B cell (primary cell): ENCODE measurements at regions not wholly inside any gene's neighbourhood (a gene's known extent, or its start where the extent isn't known, plus 50 kb on each side); places are given as distances from the start of the nearest gene placed in this dataset.

ENCODE experiments used
- ATAC-seq: fragments of 200-7000 bp; cut with Tn5 transposase; one replicate; pipeline ENCODE4 v1.10.0; 2021; ENCODE audit warnings: low read depth, mild to moderate bottlenecking, moderate number of reproducible peaks, moderate library complexity
- CTCF ChIA-PET: fragments of 350-600 bp; sonication (Branson Sonifier 250); formaldehyde crosslinking; loops from one replicate; lab custom pipeline; 2021; ENCODE audit warnings: antibody characterized with exemption, inconsistent platforms; lab: Charles Lee
- POLR2A ChIA-PET: fragments of 350-600 bp; sonication (Branson Sonifier 250); formaldehyde crosslinking; loops from one replicate; lab custom pipeline; 2021; ENCODE audit warnings: antibody characterized with exemption; lab: Charles Lee
- DNase-seq: peaks from one replicate; pipeline ENCODE4 v3.0.0; 2013
- H2AFZ ChIP-seq: 2 replicates; pipeline ENCODE4 v1.6.1; 2012; ENCODE audit warnings: mild to moderate bottlenecking, low read depth, low read length; ENCODE audit not compliant: insufficient read depth, poor library complexity, severe bottlenecking
- H3K27ac ChIP-seq, 2 donors: 1 replicate in 1 of 2; 2 replicates in 1 of 2; pipeline ENCODE4 v1.5.1; 2012 to 2013; ENCODE audit warnings: low read length in 2 of 2, mild to moderate bottlenecking in 2 of 2, moderate library complexity in 1 of 2
- H3K27me3 ChIP-seq, 4 experiments: fragments of 200-600 bp in 1 of 4; sonication (generic) in 1 of 4; replicated peaks in 1 of 4; 1 replicate in 2 of 4; 2 replicates in 2 of 4; pipeline versions ENCODE4 v1.6.1 to v1.7.0; 2013 to 2016; ENCODE audit warnings: low read length in 3 of 4, mild to moderate bottlenecking in 2 of 4, mixed read lengths in 1 of 4, moderate library complexity in 1 of 4; ENCODE audit not compliant: insufficient read depth in 4 of 4, control insufficient read depth in 3 of 4; ENCODE audit errors: control extremely low read depth in 1 of 4
- H3K36me3 ChIP-seq, 2 experiments: replicated peaks in 1 of 2; 1 replicate in 1 of 2; 2 replicates in 1 of 2; pipeline versions ENCODE4 v1.6.1 to v1.7.1; 2013; ENCODE audit warnings: low read length in 1 of 2; ENCODE audit not compliant: insufficient read depth in 2 of 2, control insufficient read depth in 1 of 2; ENCODE audit errors: control extremely low read depth in 1 of 2, extremely low read depth in 1 of 2
- H3K4me1 ChIP-seq, 2 donors: fragments of 200-600 bp in 1 of 2; sonication (generic) in 1 of 2; 1 replicate in 1 of 2; 2 replicates in 1 of 2; pipeline versions ENCODE4 v1.5.1 to v1.6.1; 2013 to 2017; ENCODE audit warnings: low read length in 2 of 2; ENCODE audit not compliant: control insufficient read depth in 2 of 2, insufficient read depth in 2 of 2
- H3K4me2 ChIP-seq: replicated peaks from 2 replicates; pipeline ENCODE3; 2012; ENCODE audit warnings: mild to moderate bottlenecking, low read depth, low read length; ENCODE audit not compliant: poor library complexity, severe bottlenecking
- H3K4me3 ChIP-seq, 5 experiments: fragments of 200-600 bp in 1 of 5; sonication (generic) in 1 of 5; 1 replicate in 3 of 5; 2 replicates in 2 of 5; pipeline versions ENCODE4 v1.5.1 to v1.7.0; 2011 to 2016; ENCODE audit warnings: low read length in 4 of 5, mild to moderate bottlenecking in 4 of 5, low read depth in 2 of 5, control low read depth in 1 of 5, moderate library complexity in 1 of 5; ENCODE audit not compliant: insufficient read depth in 1 of 5; ENCODE audit errors: control extremely low read depth in 1 of 5, extremely low read depth in 1 of 5
- H3K79me2 ChIP-seq: fragments of 200-600 bp; sonication (generic); one replicate; pipeline ENCODE4 v1.6.0; 2016; ENCODE audit warnings: low read length; ENCODE audit not compliant: control insufficient read depth, insufficient read depth
- H3K9ac ChIP-seq: fragments of 200-600 bp; sonication (generic); 2 replicates; pipeline ENCODE4 v1.6.1; 2017; ENCODE audit warnings: mild to moderate bottlenecking, low read length, moderate library complexity
- H3K9me3 ChIP-seq, 3 donors: one replicate each; pipeline versions ENCODE4 v1.6.1 to v1.7.1; 2013; ENCODE audit warnings: low read length in 2 of 3; ENCODE audit not compliant: control insufficient read depth in 2 of 3, insufficient read depth in 1 of 3; ENCODE audit errors: control extremely low read depth in 1 of 3
- H4K20me1 ChIP-seq: 2 replicates; pipeline ENCODE4 v1.6.0; 2012; ENCODE audit warnings: mild to moderate bottlenecking, low read length; ENCODE audit not compliant: insufficient read depth, control insufficient read depth, poor library complexity, severe bottlenecking
- H3K27ac Mint-ChIP-seq: one replicate; pipeline ENCODE4 v1.8.0; 2021; ENCODE audit warnings: mixed read lengths
- H3K27me3 Mint-ChIP-seq: one replicate; pipeline ENCODE4 v1.8.0; 2021; ENCODE audit warnings: mixed read lengths
- H3K4me1 Mint-ChIP-seq: one replicate; pipeline ENCODE4 v1.8.0; 2021; ENCODE audit warnings: mixed read lengths
- H3K4me3 Mint-ChIP-seq: one replicate; pipeline ENCODE4 v1.8.0; 2021; ENCODE audit warnings: mixed read lengths
- H3K9me3 Mint-ChIP-seq: one replicate; pipeline ENCODE4 v1.8.0; 2022; ENCODE audit warnings: mixed read lengths; ENCODE audit not compliant: insufficient read depth
- CTCF ChIP-seq: fragments of 200-600 bp; IDR thresholded peaks from one replicate; pipeline ENCODE4 v1.8.0; 2022; ENCODE audit warnings: antibody characterized with exemption, mild to moderate bottlenecking
- EZH2 ChIP-seq: IDR thresholded peaks from 2 replicates; pipeline ENCODE4 v1.6.1; 2012; ENCODE audit warnings: borderline replicate concordance, low read depth, mild to moderate bottlenecking, moderate library complexity, low read length; ENCODE audit not compliant: insufficient read depth, poor library complexity, severe bottlenecking
- WGBS: methylation state at CpG from one replicate; pipeline ENCODE4 v1.1.5; 2013; ENCODE audit warnings: missing lambda C conversion rate; ENCODE audit not compliant: insufficient coverage; 5-methylcytosine and 5-hydroxymethylcytosine counted together
- intact Hi-C: fragments of 100-400 bp; cut with micrococcal nuclease; formaldehyde crosslinking; loops from one replicate; pipeline ENCODE4 v1.10.0; 2022

- no peak overlapping the region for H3K4me3 ChIP-seq
- DNase-seq = no peak
- H3K4me1 Mint-ChIP-seq = no peaks in the 10 kb centered on the region
- H3K36me3 ChIP-seq = no peaks in the 10 kb centered on the region
- intact Hi-C loops = no loop called here
- peaks cover 11% of the 10 kb centered on the region for H3K9me3 Mint-ChIP-seq
- TF ChIP-seq CTCF (no peak), EZH2 (no peak)
- no peak overlapping the region for H3K27ac Mint-ChIP-seq
- ATAC-seq = no peak
- H3K9ac ChIP-seq = no peak overlapping the region
- H3K4me3 Mint-ChIP-seq = no peak overlapping the region
- POLR2A ChIA-PET = no interaction called here
- H3K27ac ChIP-seq = no peak overlapping the region
- H3K27me3 Mint-ChIP-seq = no peaks in the 10 kb centered on the region
- no peaks in the 10 kb centered on the region for H3K4me1 ChIP-seq
- 100% methylated on average over 1 of the region's 5 CpGs for WGBS
- H2AFZ ChIP-seq = no peak overlapping the region
- H3K27me3 ChIP-seq = no peaks in the 10 kb centered on the region
- H3K79me2 ChIP-seq = no peaks in the 10 kb centered on the region
- H3K9me3 ChIP-seq = no peaks in the 10 kb centered on the region
- H4K20me1 ChIP-seq = no peaks in the 10 kb centered on the region
- no peak overlapping the region for H3K4me2 ChIP-seq
- CTCF ChIA-PET = no interaction called here
These were observed 296.1 kb upstream of the LRRC7 start for GRCh38 chr1:69271587-69272125.

GRCh38 chr1:69272684-69273083 lies 295.0 kb upstream of the LRRC7 start:
- intact Hi-C loops = no loop called here
- H3K4me3 ChIP-seq = no peak overlapping the region
- H3K4me1 ChIP-seq = no peaks in the 10 kb centered on the region
- POLR2A ChIA-PET = no interaction called here
- Mint-ChIP-seq H3K4me3 (no peak overlapping the region), H3K9me3 (peaks cover 9% of the 10 kb centered on the region), H3K4me1 (no peaks in the 10 kb centered on the region), H3K27ac (no peak overlapping the region), H3K27me3 (no peaks in the 10 kb centered on the region)
- no peaks in the 10 kb centered on the region for H3K36me3 ChIP-seq
- WGBS = no CpG with 5 or more reads among the region's 4 CpGs
- H3K9ac ChIP-seq = no peak overlapping the region
- no peaks in the 10 kb centered on the region for H3K79me2 ChIP-seq
- H3K9me3 ChIP-seq = no peaks in the 10 kb centered on the region
- H3K27me3 ChIP-seq = no peaks in the 10 kb centered on the region
- no peak overlapping the region for H3K4me2 ChIP-seq
- H4K20me1 ChIP-seq = no peaks in the 10 kb centered on the region
- no peak overlapping the region for H3K27ac ChIP-seq
- ATAC-seq (no peak), DNase-seq (no peak)
- CTCF ChIA-PET = no interaction called here
- TF ChIP-seq CTCF (no peak), EZH2 (no peak)
- H2AFZ ChIP-seq = no peak overlapping the region
